Panc1 (cell line): ENCODE measurements at regions not wholly inside any gene's neighbourhood (a gene's known extent, or its start where the extent isn't known, plus 50 kb on each side); places are given as distances from the start of the nearest gene placed in this dataset.

ENCODE experiments used
- ATAC-seq: fragments of 200-7000 bp; cut with Tn5 transposase; 2 replicates; pipeline ENCODE4 v1.9.1; 2020; ENCODE audit warnings: mild to moderate bottlenecking, moderate library complexity
- BruUV-seq: library from RNA; stranded (reverse); fragments of 400-500 nt; replicated peaks from 2 replicates; lab custom pipeline; 2021; lab: Mats Ljungman, UMichigan
- CTCF ChIA-PET: fragments of 300-600 bp; sonication (Branson Sonifier 250); formaldehyde crosslinking; loops from one replicate; lab custom pipeline; 2022; ENCODE audit warnings: antibody characterized with exemption; lab: Charles Lee
- POLR2A ChIA-PET: fragments of 300-600 bp; sonication (Branson Sonifier 250); formaldehyde crosslinking; loops from one replicate; lab custom pipeline; 2022; ENCODE audit warnings: antibody characterized with exemption; lab: Charles Lee
- DNase-seq: peaks from one replicate; pipeline ENCODE4 v3.0.0-alpha.2; 2010; ENCODE audit warnings: low read depth, low spot score
- H3K27ac ChIP-seq: 2 replicates; pipeline ENCODE4 v1.5.1; 2011; ENCODE audit warnings: mild to moderate bottlenecking, low read length, inconsistent platforms
- H3K27me3 ChIP-seq: fragments of 200-500 bp; sonication (Bioruptor generic); 2 replicates; pipeline ENCODE4 v1.6.0; 2014; ENCODE audit warnings: low read length, inconsistent platforms; ENCODE audit not compliant: control insufficient read depth, insufficient read depth
- H3K36me3 ChIP-seq: fragments of 200-500 bp; sonication (Bioruptor generic); 2 replicates; pipeline ENCODE4 v1.5.1; 2014; ENCODE audit warnings: inconsistent platforms, mild to moderate bottlenecking, low read length, moderate library complexity; ENCODE audit not compliant: control insufficient read depth, insufficient read depth
- H3K4me1 ChIP-seq: 2 replicates; pipeline ENCODE4 v1.5.1; 2011; ENCODE audit warnings: inconsistent platforms, mild to moderate bottlenecking, low read length, moderate library complexity; ENCODE audit not compliant: control insufficient read depth, insufficient read depth
- H3K4me3 ChIP-seq, 2 experiments: 2 replicates each; pipeline ENCODE4 v1.5.1; 2011 to 2012; ENCODE audit warnings: low read depth in 2 of 2, low read length in 2 of 2, mild to moderate bottlenecking in 2 of 2, inconsistent platforms in 1 of 2, moderate library complexity in 1 of 2
- H3K9me3 ChIP-seq: fragments of 200-500 bp; sonication (Bioruptor generic); 2 replicates; pipeline ENCODE4 v1.5.1; 2014; ENCODE audit warnings: low read depth, mild to moderate bottlenecking, inconsistent platforms, low read length, moderate library complexity; ENCODE audit not compliant: control insufficient read depth, insufficient read depth
- POLR2AphosphoS5 ChIP-seq: IDR thresholded peaks from 2 replicates; pipeline ENCODE4 v1.6.1; 2012; ENCODE audit warnings: mild to moderate bottlenecking, low read depth, low read length, moderate library complexity
- SIN3A ChIP-seq: IDR thresholded peaks from 2 replicates; pipeline ENCODE4 v1.6.1; 2012; ENCODE audit warnings: low read depth, mild to moderate bottlenecking, low read length, moderate library complexity, borderline replicate concordance; ENCODE audit not compliant: insufficient read depth
- TCF7L2 ChIP-seq: IDR thresholded peaks from 2 replicates; pipeline ENCODE4 v1.6.1; 2011; ENCODE audit warnings: mild to moderate bottlenecking, low read depth, low read length, inconsistent platforms
- in situ Hi-C: cut with HindIII; loops from 2 replicates; pipeline ENCODE4 v1.10.0; 2016; ENCODE audit warnings: low sequenced_read_pairs, low pct_unique_long_range_greater_than_20kb
- intact Hi-C: fragments of 100-400 bp; cut with micrococcal nuclease; formaldehyde crosslinking; loops from one replicate; pipeline ENCODE4 v1.10.0; 2022; ENCODE audit not compliant: unreplicated experiment
- TF ChIP-seq, protein P1 (sequence below), 2 experiments: IDR thresholded peaks; 2 replicates each; pipeline ENCODE4 v1.6.1; 2011 to 2012; ENCODE audit warnings: low read depth in 2 of 2, control low read depth in 1 of 2, low read length in 1 of 2, mild to moderate bottlenecking in 1 of 2, moderate library complexity in 1 of 2; ENCODE audit not compliant: insufficient read depth in 1 of 2
- TF ChIP-seq, protein P2 (sequence below): fragments of 450-650 bp; IDR thresholded peaks from 2 replicates; pipeline ENCODE4 v1.5.1; 2017; ENCODE audit warnings: mild to moderate bottlenecking

DNA sequence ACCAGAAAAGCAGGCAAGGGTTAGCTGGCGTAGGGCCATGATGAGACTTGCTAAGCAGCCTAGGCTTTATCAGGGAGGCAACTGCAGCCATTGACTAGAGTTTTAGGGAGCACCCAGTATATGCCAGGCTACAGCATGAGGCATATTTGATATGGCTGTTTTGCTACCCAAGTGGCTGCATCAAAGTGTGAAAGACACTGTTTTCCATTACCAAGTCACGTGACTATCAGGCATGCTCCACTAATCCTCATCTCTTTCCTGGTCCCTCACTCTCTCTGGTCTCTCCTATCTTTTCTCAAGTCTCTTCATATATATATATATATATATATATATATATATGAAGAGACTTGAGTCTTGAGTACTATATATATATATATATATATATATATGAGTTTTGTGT is 206.7 kb upstream of the POU3F1 start:
- BruUV-seq, result no TSS peak
- ChIA-PET CTCF (no interaction called here), POLR2A (no interaction called here)
- H3K36me3 ChIP-seq, result no peaks in the 10 kb centered on the region
- no peaks in the 10 kb centered on the region for H3K9me3 ChIP-seq
- H3K4me3 ChIP-seq, result no peak overlapping the region
- in situ Hi-C loops (no loop called here), intact Hi-C loops (no loop called here)
- no peaks in the 10 kb centered on the region; the same call in 1 of the 2 replicates for H3K27me3 ChIP-seq
- ATAC-seq (no peak), DNase-seq (no peak)
- no peaks in the 10 kb centered on the region for H3K4me1 ChIP-seq
- no peak overlapping the region for H3K27ac ChIP-seq
- TF ChIP-seq SIN3A, result no peak
- TF ChIP-seq TCF7L2, result no peak
- no peak for TF ChIP-seq POLR2AphosphoS5
- TF ChIP-seq, protein P1, sequence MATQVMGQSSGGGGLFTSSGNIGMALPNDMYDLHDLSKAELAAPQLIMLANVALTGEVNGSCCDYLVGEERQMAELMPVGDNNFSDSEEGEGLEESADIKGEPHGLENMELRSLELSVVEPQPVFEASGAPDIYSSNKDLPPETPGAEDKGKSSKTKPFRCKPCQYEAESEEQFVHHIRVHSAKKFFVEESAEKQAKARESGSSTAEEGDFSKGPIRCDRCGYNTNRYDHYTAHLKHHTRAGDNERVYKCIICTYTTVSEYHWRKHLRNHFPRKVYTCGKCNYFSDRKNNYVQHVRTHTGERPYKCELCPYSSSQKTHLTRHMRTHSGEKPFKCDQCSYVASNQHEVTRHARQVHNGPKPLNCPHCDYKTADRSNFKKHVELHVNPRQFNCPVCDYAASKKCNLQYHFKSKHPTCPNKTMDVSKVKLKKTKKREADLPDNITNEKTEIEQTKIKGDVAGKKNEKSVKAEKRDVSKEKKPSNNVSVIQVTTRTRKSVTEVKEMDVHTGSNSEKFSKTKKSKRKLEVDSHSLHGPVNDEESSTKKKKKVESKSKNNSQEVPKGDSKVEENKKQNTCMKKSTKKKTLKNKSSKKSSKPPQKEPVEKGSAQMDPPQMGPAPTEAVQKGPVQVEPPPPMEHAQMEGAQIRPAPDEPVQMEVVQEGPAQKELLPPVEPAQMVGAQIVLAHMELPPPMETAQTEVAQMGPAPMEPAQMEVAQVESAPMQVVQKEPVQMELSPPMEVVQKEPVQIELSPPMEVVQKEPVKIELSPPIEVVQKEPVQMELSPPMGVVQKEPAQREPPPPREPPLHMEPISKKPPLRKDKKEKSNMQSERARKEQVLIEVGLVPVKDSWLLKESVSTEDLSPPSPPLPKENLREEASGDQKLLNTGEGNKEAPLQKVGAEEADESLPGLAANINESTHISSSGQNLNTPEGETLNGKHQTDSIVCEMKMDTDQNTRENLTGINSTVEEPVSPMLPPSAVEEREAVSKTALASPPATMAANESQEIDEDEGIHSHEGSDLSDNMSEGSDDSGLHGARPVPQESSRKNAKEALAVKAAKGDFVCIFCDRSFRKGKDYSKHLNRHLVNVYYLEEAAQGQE (IDR thresholded peaks at IDR 0.05; ENCODE audit: insufficient read depth in 1 of 2, low read depth in 2 of 2, low read length in 1 of 2), result no peak
- TF ChIP-seq, protein P2, sequence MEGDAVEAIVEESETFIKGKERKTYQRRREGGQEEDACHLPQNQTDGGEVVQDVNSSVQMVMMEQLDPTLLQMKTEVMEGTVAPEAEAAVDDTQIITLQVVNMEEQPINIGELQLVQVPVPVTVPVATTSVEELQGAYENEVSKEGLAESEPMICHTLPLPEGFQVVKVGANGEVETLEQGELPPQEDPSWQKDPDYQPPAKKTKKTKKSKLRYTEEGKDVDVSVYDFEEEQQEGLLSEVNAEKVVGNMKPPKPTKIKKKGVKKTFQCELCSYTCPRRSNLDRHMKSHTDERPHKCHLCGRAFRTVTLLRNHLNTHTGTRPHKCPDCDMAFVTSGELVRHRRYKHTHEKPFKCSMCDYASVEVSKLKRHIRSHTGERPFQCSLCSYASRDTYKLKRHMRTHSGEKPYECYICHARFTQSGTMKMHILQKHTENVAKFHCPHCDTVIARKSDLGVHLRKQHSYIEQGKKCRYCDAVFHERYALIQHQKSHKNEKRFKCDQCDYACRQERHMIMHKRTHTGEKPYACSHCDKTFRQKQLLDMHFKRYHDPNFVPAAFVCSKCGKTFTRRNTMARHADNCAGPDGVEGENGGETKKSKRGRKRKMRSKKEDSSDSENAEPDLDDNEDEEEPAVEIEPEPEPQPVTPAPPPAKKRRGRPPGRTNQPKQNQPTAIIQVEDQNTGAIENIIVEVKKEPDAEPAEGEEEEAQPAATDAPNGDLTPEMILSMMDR, result no peak

DNA sequence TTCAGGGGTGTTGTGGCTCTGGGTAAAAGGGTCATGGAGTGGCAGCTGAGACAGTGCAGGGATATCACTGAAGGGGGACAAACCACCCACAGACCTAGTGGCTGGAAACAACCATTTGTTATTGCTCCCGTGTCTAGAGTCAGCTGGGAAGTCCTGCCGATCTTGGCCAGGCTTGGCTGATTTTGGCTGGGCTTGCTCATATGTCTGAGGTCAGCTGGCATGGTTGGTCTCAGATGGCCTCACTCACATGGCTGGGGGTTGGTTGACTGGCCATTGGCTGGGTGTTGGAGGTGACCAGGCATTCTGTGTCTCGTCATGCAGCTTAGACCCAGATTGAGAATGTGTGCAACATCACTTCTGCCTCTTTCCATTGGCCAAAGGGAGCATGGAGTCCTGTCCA is 203.8 kb upstream of the POU3F1 start:
- ChIA-PET CTCF (no interaction called here), POLR2A (interaction anchor here (0.5 kb wide), 1 partner anchor 558 kb away, joined by 6 read pairs; no protein-coding TSS in a partner anchor)
- TF ChIP-seq, protein P2, result no peak
- TF ChIP-seq POLR2AphosphoS5, result no peak
- TF ChIP-seq, protein P1 (IDR thresholded peaks at IDR 0.05; ENCODE audit: insufficient read depth in 1 of 2, low read depth in 2 of 2, low read length in 1 of 2), result no peak
- Histone ChIP-seq H3K9me3 (no peaks in the 10 kb centered on the region), H3K4me1 (no peaks in the 10 kb centered on the region), H3K27me3 (no peaks in the 10 kb centered on the region; the same call in 1 of the 2 replicates), H3K27ac (no peak overlapping the region), H3K4me3 (no peak overlapping the region), H3K36me3 (no peaks in the 10 kb centered on the region)
- ATAC-seq, result no peak
- in situ Hi-C loops, result no loop called here
- BruUV-seq, result no TSS peak
- intact Hi-C loops, result no loop called here
- DNase-seq, result no peak
